ENCODE measurements at regions not wholly inside any gene's neighbourhood (a gene's known extent, or its start where the extent isn't known, plus 50 kb on each side); places are given as distances from the start of the nearest gene placed in this dataset.
A peak's percentile ranks its signal among the peaks of the same experiment; 100 is the strongest.

DNA sequence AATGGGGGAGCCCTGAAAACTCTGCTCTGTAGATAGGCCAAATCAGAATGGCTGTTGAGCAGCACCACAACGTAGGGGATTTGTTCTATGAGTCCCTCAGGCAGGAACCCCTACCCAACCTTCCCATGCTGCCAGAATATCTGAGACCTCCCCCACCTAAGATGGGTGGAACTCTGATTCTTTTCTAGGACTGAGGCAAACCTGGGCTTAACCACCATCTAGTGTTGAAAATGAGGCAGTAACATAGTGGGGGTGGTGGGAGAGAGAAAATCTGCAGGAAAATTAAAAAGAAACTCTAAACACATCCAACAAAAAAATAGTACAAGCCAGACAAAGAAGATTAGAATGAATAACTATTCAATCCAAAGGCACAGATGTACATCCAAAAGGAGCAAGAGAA, 228.4 kb downstream of the ATPSCKMT start:
- Histone ChIP-seq H3K56ac (replicated peaks; ENCODE audit: insufficient read length, low read depth, low read length) (no peak overlapping the region), H2BK120ac (replicated peaks; ENCODE audit: low read depth, low read length) (no peak overlapping the region), H3K4ac (replicated peaks; ENCODE audit: insufficient read length, low read depth, low read length) (no peak overlapping the region), H3K79me1 (ENCODE audit: low read depth, low read length) (no peaks in the 10 kb centered on the region), H4K5ac (ENCODE audit: insufficient read length, low read depth, low read length) (no peak overlapping the region), H2AK5ac (ENCODE audit: low read depth, low read length) (no peak overlapping the region), H2BK20ac (ENCODE audit: low read length) (no peak overlapping the region), H3K23me2 (ENCODE audit: low read depth, low read length) (no peaks in the 10 kb centered on the region; the same call in 1 of the 2 replicates), H3K27ac (ENCODE audit: low read depth, low read length) (no peak overlapping the region), H3K79me2 (ENCODE audit: control insufficient read depth in 1 of 2, insufficient read depth in 2 of 2, low read length in 2 of 2) (no peaks in the 10 kb centered on the region), H3K18ac (ENCODE audit: extremely low read depth, low read length) (no peak overlapping the region), H3K4me1 (replicated peaks in 1 of 4; ENCODE audit: control insufficient read depth in 3 of 4, insufficient read depth in 4 of 4, low read length in 3 of 4) (peaks cover 0 to 5% (median 0%) of the 10 kb centered on the region in 4 experiments; a peak in 1 of 7 replicates), H3K14ac (ENCODE audit: insufficient read length) (no peak overlapping the region), H2BK12ac (ENCODE audit: low read depth, low read length) (no peak overlapping the region), H2BK15ac (ENCODE audit: low read length) (0 out of 2 replicates have a peak overlapping the region, but pooled peaks have one; percentile 16), H3K27me3 (replicated peaks in 1 of 4; ENCODE audit: control insufficient read depth in 3 of 4, extremely low read depth in 1 of 4, insufficient read depth in 3 of 4, low read length in 3 of 4) (no peaks in the 10 kb centered on the region), H4K91ac (replicated peaks; ENCODE audit: insufficient read length, low read length) (no peak overlapping the region), H3K9ac (replicated peaks in 1 of 4; ENCODE audit: extremely low read depth in 1 of 4, low read depth in 3 of 4, low read length in 3 of 4) (no peak overlapping the region), H4K8ac (ENCODE audit: extremely low read depth, insufficient read depth, low read length) (no peak overlapping the region), H3K36me3 (ENCODE audit: control insufficient read depth in 2 of 4, insufficient read depth in 4 of 4, low read length in 3 of 4) (no peaks in the 10 kb centered on the region), H3K4me2 (ENCODE audit: insufficient read depth in 1 of 2, low read depth in 2 of 2, low read length in 2 of 2) (no peak overlapping the region), H4K20me1 (replicated peaks in 1 of 2; ENCODE audit: control insufficient read depth in 1 of 2, insufficient read depth in 2 of 2, low read length in 2 of 2) (no peaks in the 10 kb centered on the region), H3K23ac (ENCODE audit: insufficient read length) (no peak overlapping the region), H2BK5ac (ENCODE audit: low read depth, low read length) (no peak overlapping the region), H3K4me3 (ENCODE audit: extremely low read depth in 1 of 4, insufficient read depth in 2 of 4, low read depth in 3 of 4, low read length in 4 of 4) (no peak overlapping the region), H3K9me3 (ENCODE audit: insufficient read depth in 2 of 2, low read depth in 1 of 2, low read length in 1 of 2) (0 out of 4 replicates have a peak, but pooled peaks cover 0 to 2% of the 10 kb centered on the region in 2 experiments), H2AFZ (ENCODE audit: low read length) (0 out of 2 replicates have a peak overlapping the region, but pooled peaks have one; percentile 8)
- FAIRE-seq (no peak), DNase-seq (ENCODE audit: low read depth in 1 of 2, low spot score in 2 of 2) (no peak)
- TF ChIP-seq ATF3 (IDR thresholded peaks at IDR 0.05; ENCODE audit: insufficient read depth, low read depth, low read length) (no peak), CTCF (IDR thresholded peaks at IDR 0.05; ENCODE audit: control extremely low read depth in 1 of 3, insufficient read depth in 1 of 3, low read depth in 1 of 3, low read length in 3 of 3) (0 out of 4 replicates have a peak, but pooled peaks of 1 of the 3 experiments have one; percentile 12), RNF2 (IDR thresholded peaks at IDR 0.05; ENCODE audit: borderline replicate concordance, low read depth, low read length, missing control alignments, poor library complexity, severe bottlenecking) (no peak), RAD21 (IDR thresholded peaks at IDR 0.05 in 1 of 2, conservative IDR thresholded peaks at IDR 0.05 in 1 of 2; ENCODE audit: low read depth in 2 of 2, low read length in 2 of 2) (peak; percentile 36 to 59; a peak in 3 of 4 replicates), TBP (IDR thresholded peaks at IDR 0.05; ENCODE audit: low read depth, low read length) (no peak)
- CTCF ChIA-PET (ENCODE audit: partially characterized antibody): interaction anchor here (0.7 kb wide), 1 partner anchor 526 kb away, joined by 3 read pairs; no protein-coding TSS in a partner anchor
- POLR2A ChIA-PET (ENCODE audit: partially characterized antibody): no interaction called here
- 75% methylated on average over 1 of the region's 1 CpG; no CpG with 5 or more reads in 1 of the 2 experiments for WGBS, 2 experiments (ENCODE audit: extremely low coverage in 1 of 2, insufficient coverage in 1 of 2, insufficient read length in 1 of 2, insufficient replicate concordance in 2 of 2, low coverage in 1 of 2, low lambda C conversion rate in 2 of 2, missing lambda C conversion rate in 1 of 2)
